ENCODE measurements at regions not wholly inside any gene's neighbourhood (a gene's known extent, or its start where the extent isn't known, plus 50 kb on each side); places are given as distances from the start of the nearest gene placed in this dataset.

DNA sequence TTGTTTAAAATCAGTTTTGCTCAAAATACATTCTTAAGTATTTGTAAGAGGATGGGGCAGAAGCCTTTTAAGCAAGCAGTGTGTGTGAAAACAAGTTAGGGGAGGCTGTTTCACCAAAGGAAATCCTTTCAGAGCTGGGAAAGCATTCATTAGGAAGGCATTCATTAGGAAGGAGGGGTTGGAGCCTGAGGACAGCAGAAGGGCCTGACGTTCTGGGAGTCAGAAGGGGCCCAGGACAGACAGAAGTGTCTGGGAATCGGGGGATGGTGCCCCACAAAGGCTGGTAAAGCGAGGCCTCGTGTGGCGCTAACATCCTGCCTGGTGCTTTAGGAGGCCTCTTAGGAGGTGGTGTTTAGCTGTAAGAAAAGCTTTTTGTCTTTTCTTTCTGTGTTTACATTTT, 80.6 kb upstream of the NXT1 start:
- H3K4me3 ChIP-seq (ENCODE audit: low read depth, low read length): no peak overlapping the region
- TF ChIP-seq, protein P1, sequence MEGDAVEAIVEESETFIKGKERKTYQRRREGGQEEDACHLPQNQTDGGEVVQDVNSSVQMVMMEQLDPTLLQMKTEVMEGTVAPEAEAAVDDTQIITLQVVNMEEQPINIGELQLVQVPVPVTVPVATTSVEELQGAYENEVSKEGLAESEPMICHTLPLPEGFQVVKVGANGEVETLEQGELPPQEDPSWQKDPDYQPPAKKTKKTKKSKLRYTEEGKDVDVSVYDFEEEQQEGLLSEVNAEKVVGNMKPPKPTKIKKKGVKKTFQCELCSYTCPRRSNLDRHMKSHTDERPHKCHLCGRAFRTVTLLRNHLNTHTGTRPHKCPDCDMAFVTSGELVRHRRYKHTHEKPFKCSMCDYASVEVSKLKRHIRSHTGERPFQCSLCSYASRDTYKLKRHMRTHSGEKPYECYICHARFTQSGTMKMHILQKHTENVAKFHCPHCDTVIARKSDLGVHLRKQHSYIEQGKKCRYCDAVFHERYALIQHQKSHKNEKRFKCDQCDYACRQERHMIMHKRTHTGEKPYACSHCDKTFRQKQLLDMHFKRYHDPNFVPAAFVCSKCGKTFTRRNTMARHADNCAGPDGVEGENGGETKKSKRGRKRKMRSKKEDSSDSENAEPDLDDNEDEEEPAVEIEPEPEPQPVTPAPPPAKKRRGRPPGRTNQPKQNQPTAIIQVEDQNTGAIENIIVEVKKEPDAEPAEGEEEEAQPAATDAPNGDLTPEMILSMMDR (IDR thresholded peaks at IDR 0.05; ENCODE audit: borderline replicate concordance, insufficient read depth, low read depth, low read length): no peak

DNA sequence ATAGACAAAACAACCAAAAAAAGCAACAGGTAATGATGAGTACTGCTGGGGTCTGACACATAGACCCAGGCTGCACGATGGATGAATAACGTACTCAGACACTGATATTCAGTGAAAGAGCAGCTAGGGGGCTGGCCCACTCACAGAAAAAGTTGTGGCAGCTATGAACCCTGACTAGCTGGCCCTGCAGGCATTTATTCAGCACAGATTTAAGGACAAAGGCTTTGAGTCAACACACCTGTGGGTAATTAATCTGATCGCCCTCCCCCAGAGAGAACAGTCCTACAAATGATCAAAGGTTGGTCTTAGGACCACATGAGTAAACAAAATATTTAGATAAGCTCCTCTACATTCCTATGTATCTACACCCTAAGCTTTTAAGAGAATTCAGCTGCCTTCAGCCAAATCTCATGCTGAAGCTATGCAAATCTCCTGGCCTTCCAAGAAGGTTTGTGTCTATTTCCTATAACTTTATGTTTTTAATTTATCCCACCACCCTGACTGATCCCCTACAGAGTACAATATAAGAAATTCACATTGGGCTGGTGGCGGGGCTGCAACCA, 81.7 kb upstream of the NXT1 start:
- TF ChIP-seq, protein P1 (IDR thresholded peaks at IDR 0.05; ENCODE audit: borderline replicate concordance, insufficient read depth, low read depth, low read length): no peak
- no peak overlapping the region for H3K4me3 ChIP-seq (ENCODE audit: low read depth, low read length)

GRCh38 chr20:23267909-23268308, 82.7 kb upstream of the NXT1 start:
- no peak overlapping the region for H3K4me3 ChIP-seq (ENCODE audit: low read depth, low read length)
- TF ChIP-seq, protein P1 (IDR thresholded peaks at IDR 0.05; ENCODE audit: borderline replicate concordance, insufficient read depth, low read depth, low read length): no peak

GRCh38 chr20:23266530-23267398, 83.8 kb upstream of the NXT1 start:
- TF ChIP-seq, protein P1 (IDR thresholded peaks at IDR 0.05; ENCODE audit: borderline replicate concordance, insufficient read depth, low read depth, low read length): no peak
- H3K4me3 ChIP-seq (ENCODE audit: low read depth, low read length): no peak overlapping the region

DNA sequence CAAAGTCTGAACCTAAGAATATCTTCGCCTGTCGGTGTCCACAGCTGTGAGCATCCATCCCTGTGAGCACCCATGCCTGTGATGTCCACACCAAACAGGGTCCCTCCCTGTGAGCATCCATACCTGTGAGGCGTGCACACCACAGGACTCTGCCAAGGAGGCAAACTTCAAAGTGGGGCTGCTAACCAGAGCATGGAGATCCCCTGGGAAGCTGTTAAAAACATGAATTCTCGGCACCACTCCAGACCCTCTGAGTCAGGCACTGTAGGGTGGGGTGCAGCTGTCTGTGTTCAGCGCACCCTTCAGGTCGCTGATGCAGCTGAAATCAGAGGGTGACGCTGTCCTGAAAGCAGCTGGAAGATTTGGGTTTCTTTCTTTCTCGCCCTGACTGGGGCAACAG, 85.4 kb upstream of the NXT1 start:
- H3K4me3 ChIP-seq (ENCODE audit: low read depth, low read length): no peak overlapping the region
- TF ChIP-seq, protein P1 (IDR thresholded peaks at IDR 0.05; ENCODE audit: borderline replicate concordance, insufficient read depth, low read depth, low read length): no peak

GRCh38 chr20:23264545-23264944, 86.0 kb upstream of the NXT1 start:
- H3K4me3 ChIP-seq (ENCODE audit: low read depth, low read length): no peak overlapping the region

More at GRCh38 chr20:23264545-23264944, 86.0 kb upstream of the NXT1 start:
- TF ChIP-seq, protein P1 (IDR thresholded peaks at IDR 0.05; ENCODE audit: borderline replicate concordance, insufficient read depth, low read depth, low read length): no peak
